NCI-H1092 treated with DMSO at 0.1 percent for 48 hours (cell line): ENCODE measurements at regions not wholly inside any gene's neighbourhood (a gene's known extent, or its start where the extent isn't known, plus 50 kb on each side); places are given as distances from the start of the nearest gene placed in this dataset.

Experiments
- DNase-seq: peaks from one replicate; lab custom pipeline; 2025; lab: John Stamatoyannopoulos, UW

GRCh38 chr15:31768055-31768454 lies 262.3 kb upstream of the CHRNA7 start:
- no peak for DNase-seq

GRCh38 chr15:31774045-31774444 lies 256.3 kb upstream of the CHRNA7 start:
- no peak for DNase-seq

GRCh38 chr15:31776039-31776438 lies 254.3 kb upstream of the CHRNA7 start:
- no peak for DNase-seq

GRCh38 chr15:31781261-31781660 lies 249.1 kb upstream of the CHRNA7 start:
- no peak for DNase-seq

GRCh38 chr15:31782016-31782783 lies 248.1 kb upstream of the CHRNA7 start:
- no peak for DNase-seq

GRCh38 chr15:31782951-31783350 lies 247.4 kb upstream of the CHRNA7 start:
- DNase-seq: no peak

- DNase-seq: no peak
These were observed 244.0 kb upstream of the CHRNA7 start for GRCh38 chr15:31786360-31786759.

- no peak for DNase-seq
These were observed 242.2 kb upstream of the CHRNA7 start for GRCh38 chr15:31788104-31788503.

- no peak for DNase-seq
These were observed 237.6 kb upstream of the CHRNA7 start for GRCh38 chr15:31792611-31793199.

- DNase-seq: no peak
These were observed 231.0 kb upstream of the CHRNA7 start for GRCh38 chr15:31799319-31799714.

GRCh38 chr15:31799715-31800321 lies 230.5 kb upstream of the CHRNA7 start:
- no peak for DNase-seq

- DNase-seq: no peak
These were observed 229.2 kb upstream of the CHRNA7 start for GRCh38 chr15:31801152-31801551.

- DNase-seq: no peak
These were observed 227.6 kb upstream of the CHRNA7 start for GRCh38 chr15:31802761-31803160.

- no peak for DNase-seq
These were observed 226.9 kb upstream of the CHRNA7 start for GRCh38 chr15:31803388-31803884.

GRCh38 chr15:31805090-31805662 lies 225.1 kb upstream of the CHRNA7 start:
- DNase-seq: no peak

GRCh38 chr15:31806106-31806505 lies 224.2 kb upstream of the CHRNA7 start:
- DNase-seq: no peak

GRCh38 chr15:31811641-31812040 lies 218.7 kb upstream of the CHRNA7 start:
- DNase-seq: no peak

- DNase-seq: no peak
These were observed 216.2 kb upstream of the CHRNA7 start for GRCh38 chr15:31814082-31814481.

- no peak for DNase-seq
These were observed 214.7 kb upstream of the CHRNA7 start for GRCh38 chr15:31815411-31816155.

GRCh38 chr15:31822463-31822862 lies 207.9 kb upstream of the CHRNA7 start:
- DNase-seq: no peak

- no peak for DNase-seq
These were observed 206.3 kb upstream of the CHRNA7 start for GRCh38 chr15:31824024-31824423.

- no peak for DNase-seq
These were observed 201.7 kb upstream of the CHRNA7 start for GRCh38 chr15:31828594-31828993.
